Posterior cingulate gyrus (tissue), 11 donors: ENCODE measurements at regions not wholly inside any gene's neighbourhood (a gene's known extent, or its start where the extent isn't known, plus 50 kb on each side); places are given as distances from the start of the nearest gene placed in this dataset.

Source experiments
- DNase-seq, 10 donors: peaks; one replicate each; pipeline versions ENCODE4 v3.0.0 to v3.0.0-alpha.2; 2020 to 2021; ENCODE audit warnings: mixed read lengths in 3 of 10
- intact Hi-C: fragments of 100-400 bp; cut with DNase I; formaldehyde crosslinking; loops from one replicate; pipeline ENCODE4 v1.15.1; 2023

- no peak for DNase-seq
- intact Hi-C loops = no loop called here
Measured at GRCh38 chr5:141778683-141779082, 96.7 kb upstream of the ARAP3 start.

DNA sequence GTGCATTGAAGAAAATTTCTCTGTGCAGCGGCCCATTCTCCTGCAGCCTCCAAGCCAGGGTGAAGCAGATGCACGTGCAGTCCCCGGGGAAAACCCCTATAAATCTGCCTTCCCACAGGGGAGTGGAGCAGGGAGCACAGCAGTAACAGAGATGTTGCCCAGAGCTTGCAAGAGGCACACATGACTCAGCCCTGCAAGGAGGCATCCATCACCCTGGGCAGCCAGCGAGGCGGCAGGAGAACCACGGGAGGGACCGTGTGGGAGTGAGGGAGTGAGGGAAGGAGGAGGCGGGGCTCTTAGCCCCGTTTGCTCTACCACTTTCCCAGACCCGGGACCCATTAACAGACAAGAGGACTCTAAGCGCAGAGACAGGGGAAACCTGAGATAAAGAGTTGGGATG, 96.2 kb upstream of the ARAP3 start:
- intact Hi-C loops = no loop called here
- peak in 6 of 10 donors; percentile 59 to 94 (median 82) for DNase-seq

- intact Hi-C loops = no loop called here
- DNase-seq = no peak
Measured at GRCh38 chr5:141777711-141778110, 95.7 kb upstream of the ARAP3 start.

GRCh38 chr5:141777130-141777529, 95.1 kb upstream of the ARAP3 start:
- intact Hi-C loops = no loop called here

GRCh38 chr5:141773779-141774562, 91.9 kb upstream of the ARAP3 start:
- intact Hi-C loops = no loop called here
- DNase-seq = peak in 2 of 10 donors; percentile 54 to 86

More at GRCh38 chr5:141777130-141777529, 95.1 kb upstream of the ARAP3 start:
- no peak for DNase-seq

GRCh38 chr5:141772281-141772680, 90.3 kb upstream of the ARAP3 start:
- intact Hi-C loops = no loop called here
- DNase-seq = peak in 4 of 10 donors; percentile 59 to 89 (median 88)

DNA sequence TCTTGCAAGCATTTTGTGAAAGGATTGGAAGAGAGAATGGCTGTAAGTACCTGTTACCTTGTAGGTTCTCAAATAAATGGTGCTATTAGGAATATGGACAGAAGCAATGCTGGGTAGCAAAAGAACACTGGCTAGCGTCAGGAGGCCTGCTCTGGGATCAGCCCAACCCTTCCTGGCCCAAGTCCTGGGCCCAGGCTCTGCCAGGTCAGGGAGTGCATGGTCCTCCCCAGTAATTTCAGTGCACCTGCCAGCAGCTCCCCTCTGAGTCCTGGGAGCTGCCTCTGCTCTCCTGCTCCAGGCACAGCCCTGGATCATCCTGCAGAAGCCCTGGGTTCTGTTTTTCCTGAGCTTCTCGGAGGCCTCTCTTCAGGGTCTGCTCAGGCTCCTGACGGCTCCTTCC, 89.5 kb upstream of the ARAP3 start:
- DNase-seq = no peak
- intact Hi-C loops = no loop called here

- intact Hi-C loops = no loop called here
Measured at GRCh38 chr5:141771031-141771430, 89.0 kb upstream of the ARAP3 start.

DNA sequence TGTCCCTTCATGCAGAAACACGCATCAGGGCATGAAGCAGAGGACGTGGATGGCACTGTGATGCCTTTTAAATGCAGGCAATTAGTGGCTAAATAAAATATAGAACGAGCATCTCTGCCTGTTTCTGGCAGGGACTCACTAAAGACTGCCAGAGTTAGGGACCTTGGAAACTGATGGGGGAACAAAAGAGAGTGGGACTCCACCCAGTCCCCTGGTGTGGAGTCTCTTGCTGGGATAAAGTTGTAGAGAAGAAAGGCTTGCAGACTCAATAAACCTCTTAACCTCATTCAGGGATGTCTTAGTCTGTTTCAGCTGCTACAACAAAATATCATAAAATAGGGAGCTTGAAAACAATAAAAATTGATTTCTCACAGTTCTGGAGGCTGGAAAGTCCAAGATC, 87.6 kb upstream of the ARAP3 start:
- intact Hi-C loops = no loop called here

More at GRCh38 chr5:141771031-141771430, 89.0 kb upstream of the ARAP3 start:
- no peak for DNase-seq

DNA sequence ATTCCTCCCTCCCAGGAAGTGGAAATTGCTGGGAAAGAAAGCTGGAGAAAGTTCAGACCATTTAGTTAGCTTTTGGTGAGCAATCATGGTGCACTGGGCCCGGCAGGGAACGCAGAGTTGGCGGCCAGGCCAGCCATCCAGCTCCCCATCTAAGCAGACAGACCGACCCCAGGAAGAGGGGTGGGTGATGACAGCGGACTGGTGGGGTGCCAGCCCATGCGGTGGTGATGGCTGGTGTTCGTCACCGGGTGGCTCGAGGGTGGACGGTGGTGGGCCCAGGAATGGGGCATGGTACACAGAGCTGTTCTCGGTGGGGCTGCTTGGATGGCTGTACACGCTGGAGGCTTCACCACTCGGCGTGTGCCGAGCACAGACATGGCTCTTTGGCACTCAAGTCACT, 85.6 kb upstream of the ARAP3 start:
- intact Hi-C loops = no loop called here
- DNase-seq = no peak

More for the DNA sequence above, 87.6 kb upstream of the ARAP3 start:
- DNase-seq = no peak

DNA sequence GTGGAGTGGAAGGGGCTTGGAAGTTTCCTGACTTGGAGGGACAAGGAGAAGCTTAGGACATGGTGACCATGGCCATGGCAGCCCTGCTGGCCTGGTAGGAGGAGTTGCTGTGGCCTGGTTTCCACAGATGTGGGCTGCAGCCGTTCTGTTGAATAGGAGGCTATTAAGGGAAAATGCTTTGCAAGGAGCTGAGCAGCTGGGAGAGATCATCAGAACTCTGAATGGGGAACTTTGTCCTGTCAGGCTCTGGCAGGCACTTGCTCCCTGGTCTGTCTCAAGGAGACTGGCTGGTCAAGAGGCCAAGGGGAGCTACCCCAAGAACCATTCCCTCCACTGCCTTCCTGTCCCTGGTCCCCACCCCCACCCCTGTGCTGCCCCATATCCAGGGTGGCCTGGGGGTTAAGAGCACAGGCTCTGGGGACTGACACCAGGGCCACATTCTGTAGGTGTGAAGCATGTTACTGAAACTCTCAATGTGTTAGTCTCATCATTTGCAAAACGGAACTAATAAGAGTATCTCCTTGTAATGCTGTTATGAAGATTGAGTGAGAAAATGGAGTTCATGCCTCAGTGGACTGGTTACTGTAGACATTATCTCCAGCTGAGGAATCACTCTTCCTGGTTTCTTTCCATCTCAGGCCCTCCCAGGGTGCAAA, 84.0 kb upstream of the ARAP3 start:
- no peak for DNase-seq
- intact Hi-C loops = no loop called here

GRCh38 chr5:141763541-141763940, 81.5 kb upstream of the ARAP3 start:
- DNase-seq = no peak
- intact Hi-C loops = no loop called here

GRCh38 chr5:141762790-141763368, 80.8 kb upstream of the ARAP3 start:
- intact Hi-C loops = no loop called here
- DNase-seq = no peak

DNA sequence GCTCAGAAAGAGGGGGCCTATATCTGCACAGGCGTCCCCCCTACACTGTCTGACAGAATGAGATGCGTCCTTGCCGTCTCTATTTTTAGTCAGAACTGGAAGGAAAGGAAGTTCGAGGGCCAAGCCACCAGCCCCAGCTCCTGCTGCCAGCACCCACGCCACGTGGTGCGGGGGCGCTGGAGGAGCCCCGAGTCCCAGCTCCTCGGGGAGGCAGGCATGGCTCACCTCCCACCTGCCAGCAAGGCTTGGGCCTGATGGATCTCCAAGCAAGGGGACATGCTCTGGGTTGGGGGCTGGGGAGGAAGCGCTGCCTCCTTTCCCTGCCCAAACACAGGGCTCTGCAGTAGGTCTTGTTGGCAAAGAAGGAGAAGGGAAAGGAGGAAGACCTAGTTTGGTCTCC, 80.3 kb upstream of the ARAP3 start:
- peak in 4 of 10 donors; percentile 46 to 91 (median 73) for DNase-seq
- intact Hi-C loops = no loop called here

DNA sequence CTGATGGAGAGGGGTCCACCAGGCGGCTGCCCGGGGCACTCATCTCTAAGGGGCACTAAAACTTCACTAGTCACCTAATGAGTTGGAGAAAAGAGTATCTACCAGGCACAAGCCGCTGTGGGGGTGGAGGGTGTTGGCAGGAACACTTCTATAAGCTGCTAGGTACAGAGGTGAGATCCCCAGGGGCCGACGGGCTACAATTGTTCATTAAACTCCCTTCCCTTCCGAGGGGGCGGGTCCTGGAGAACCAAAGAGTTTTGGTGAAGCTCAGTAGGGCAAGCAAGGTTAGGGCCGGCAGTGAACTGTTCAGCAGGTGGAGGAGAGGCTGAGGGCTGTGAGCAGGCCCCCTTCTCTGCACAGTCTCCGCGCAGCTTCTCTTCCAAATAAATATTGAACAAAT, 78.7 kb upstream of the ARAP3 start:
- intact Hi-C loops = no loop called here
- no peak for DNase-seq

- intact Hi-C loops = no loop called here
- DNase-seq = no peak
Measured at GRCh38 chr5:141760193-141760592, 78.2 kb upstream of the ARAP3 start.

- intact Hi-C loops = loop anchor here (5.0 kb wide), 1 partner anchor 56 kb away; no protein-coding TSS in a partner anchor
- DNase-seq = peak in 7 of 10 donors; percentile 58 to 94 (median 83)
Measured at GRCh38 chr5:141758310-141758998, 76.4 kb upstream of the ARAP3 start.

GRCh38 chr5:141757402-141757801, 75.4 kb upstream of the ARAP3 start:
- intact Hi-C loops = loop anchor here (5.0 kb wide), 1 partner anchor 55 kb away; no protein-coding TSS in a partner anchor
- peak in 2 of 10 donors; percentile 39 to 92 for DNase-seq

GRCh38 chr5:141756196-141756595, 74.2 kb upstream of the ARAP3 start:
- intact Hi-C loops = loop anchor here (5.0 kb wide), 1 partner anchor 54 kb away; no protein-coding TSS in a partner anchor
- DNase-seq = peak in 3 of 10 donors; percentile 42 to 91 (median 82)

GRCh38 chr5:141753971-141754713, 72.1 kb upstream of the ARAP3 start:
- intact Hi-C loops = no loop called here
- peak in 1 of 10 donors; percentile 3 for DNase-seq
